ENCODE measurements at regions not wholly inside any gene's neighbourhood (a gene's known extent, or its start where the extent isn't known, plus 50 kb on each side); places are given as distances from the start of the nearest gene placed in this dataset.

DNA sequence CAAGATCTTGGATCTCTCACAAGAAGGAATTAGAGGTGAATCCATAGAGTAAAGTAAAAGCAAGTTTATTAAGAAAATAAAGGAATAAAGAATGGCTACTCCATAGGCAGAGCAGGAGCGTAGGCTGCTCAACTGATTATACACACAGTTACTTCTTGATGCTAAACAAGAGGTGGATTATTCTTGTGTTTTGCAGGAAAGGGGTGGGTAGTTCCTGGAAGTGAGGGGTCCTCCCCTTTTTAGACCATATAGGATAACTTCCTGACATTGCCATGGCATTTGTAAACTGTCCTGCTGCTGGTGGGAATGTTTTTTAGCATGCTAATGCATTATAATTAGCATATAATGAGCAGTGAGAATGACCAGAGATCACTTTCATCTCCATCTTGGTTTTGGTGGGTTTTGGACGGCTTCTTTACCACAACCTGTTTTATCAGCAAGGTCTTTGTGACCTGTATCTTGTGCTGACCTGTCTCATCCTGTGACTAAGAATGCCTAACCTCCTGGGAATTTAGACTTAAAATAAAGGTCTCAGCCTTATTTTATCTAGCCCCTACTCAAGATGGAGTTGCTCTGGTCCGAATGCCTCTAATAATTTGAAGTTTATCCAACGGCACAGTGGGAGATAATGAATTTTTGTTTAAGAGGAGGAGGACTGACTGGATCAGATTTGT is 165.7 kb upstream of the DMRT1 start:
- POLR2A ChIA-PET (ENCODE audit: unreplicated experiment) = no interaction called here
- Histone ChIP-seq H3F3A (ENCODE audit: low read length, unreplicated experiment) (no peaks in the 10 kb centered on the region), H3K9me2 (replicated peaks; ENCODE audit: low read length) (no peaks in the 10 kb centered on the region), H3K27me3 (ENCODE audit: low read length) (no peaks in the 10 kb centered on the region), H3K79me2 (ENCODE audit: low read length) (no peaks in the 10 kb centered on the region), H3K9ac (ENCODE audit: low read length) (no peak overlapping the region), H3K9me3 (ENCODE audit: low read length) (no peaks in the 10 kb centered on the region), H3K36me3 (ENCODE audit: low read depth, low read length) (no peaks in the 10 kb centered on the region; the same call in 1 of the 2 replicates), H4K20me1 (ENCODE audit: low read length) (no peaks in the 10 kb centered on the region), H2AFZ (ENCODE audit: low read length) (no peak overlapping the region), H3K4me2 (ENCODE audit: low read length) (no peak overlapping the region), H3K27ac (ENCODE audit: low read length) (0 out of 2 replicates have a peak overlapping the region, but pooled peaks have one; percentile 15), H3K4me3 (ENCODE audit: low read length) (no peak overlapping the region), H3K4me1 (ENCODE audit: insufficient read depth, low read length) (peaks cover 36% of the 10 kb centered on the region)
- CTCF ChIA-PET = no interaction called here
- DNase-seq = no peak
- intact Hi-C loops (cut with micrococcal nuclease) = no loop called here
- no TSS peak for BruUV-seq (replicated peaks)
- no peak for TF ChIP-seq EZH2phosphoT487 (IDR thresholded peaks at IDR 0.05; ENCODE audit: borderline replicate concordance, low read length)
- TF ChIP-seq EZH2 (IDR thresholded peaks at IDR 0.05; ENCODE audit: low read length, unreplicated experiment) = no peak
- TF ChIP-seq, protein P1, sequence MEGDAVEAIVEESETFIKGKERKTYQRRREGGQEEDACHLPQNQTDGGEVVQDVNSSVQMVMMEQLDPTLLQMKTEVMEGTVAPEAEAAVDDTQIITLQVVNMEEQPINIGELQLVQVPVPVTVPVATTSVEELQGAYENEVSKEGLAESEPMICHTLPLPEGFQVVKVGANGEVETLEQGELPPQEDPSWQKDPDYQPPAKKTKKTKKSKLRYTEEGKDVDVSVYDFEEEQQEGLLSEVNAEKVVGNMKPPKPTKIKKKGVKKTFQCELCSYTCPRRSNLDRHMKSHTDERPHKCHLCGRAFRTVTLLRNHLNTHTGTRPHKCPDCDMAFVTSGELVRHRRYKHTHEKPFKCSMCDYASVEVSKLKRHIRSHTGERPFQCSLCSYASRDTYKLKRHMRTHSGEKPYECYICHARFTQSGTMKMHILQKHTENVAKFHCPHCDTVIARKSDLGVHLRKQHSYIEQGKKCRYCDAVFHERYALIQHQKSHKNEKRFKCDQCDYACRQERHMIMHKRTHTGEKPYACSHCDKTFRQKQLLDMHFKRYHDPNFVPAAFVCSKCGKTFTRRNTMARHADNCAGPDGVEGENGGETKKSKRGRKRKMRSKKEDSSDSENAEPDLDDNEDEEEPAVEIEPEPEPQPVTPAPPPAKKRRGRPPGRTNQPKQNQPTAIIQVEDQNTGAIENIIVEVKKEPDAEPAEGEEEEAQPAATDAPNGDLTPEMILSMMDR (conservative IDR thresholded peaks at IDR 0.05; ENCODE audit: low read depth, low read length) = no peak
- no peak for ATAC-seq

- ATAC-seq (peak; percentile 37), DNase-seq (peak; percentile 71)
- no peaks in the 10 kb centered on the region for H3F3A ChIP-seq (ENCODE audit: low read length, unreplicated experiment)
- H3K4me3 ChIP-seq (ENCODE audit: low read length) = no peak overlapping the region
- peak overlapping the region; percentile 40; the same call in 1 of the 2 replicates for H3K4me2 ChIP-seq (ENCODE audit: low read length)
- peak overlapping the region; percentile 20 for H3K27ac ChIP-seq (ENCODE audit: low read length)
- peaks cover 36% of the 10 kb centered on the region for H3K4me1 ChIP-seq (ENCODE audit: insufficient read depth, low read length)
- TF ChIP-seq, protein P1 (conservative IDR thresholded peaks at IDR 0.05; ENCODE audit: low read depth, low read length) = no peak
- TF ChIP-seq EZH2phosphoT487 (IDR thresholded peaks at IDR 0.05; ENCODE audit: borderline replicate concordance, low read length) (no peak), EZH2 (IDR thresholded peaks at IDR 0.05; ENCODE audit: low read length, unreplicated experiment) (no peak)
- H2AFZ ChIP-seq (ENCODE audit: low read length) = no peak overlapping the region
- no peaks in the 10 kb centered on the region; the same call in 1 of the 2 replicates for H3K36me3 ChIP-seq (ENCODE audit: low read depth, low read length)
- H3K79me2 ChIP-seq (ENCODE audit: low read length) = no peaks in the 10 kb centered on the region
- no peaks in the 10 kb centered on the region for H3K9me2 ChIP-seq (replicated peaks; ENCODE audit: low read length)
- no peaks in the 10 kb centered on the region for H4K20me1 ChIP-seq (ENCODE audit: low read length)
- no peak overlapping the region for H3K9ac ChIP-seq (ENCODE audit: low read length)
- intact Hi-C loops (cut with micrococcal nuclease) = no loop called here
- POLR2A ChIA-PET (ENCODE audit: unreplicated experiment) = no interaction called here
- H3K9me3 ChIP-seq (ENCODE audit: low read length) = no peaks in the 10 kb centered on the region
- CTCF ChIA-PET = no interaction called here
- no TSS peak for BruUV-seq (replicated peaks)
- no peaks in the 10 kb centered on the region for H3K27me3 ChIP-seq (ENCODE audit: low read length)
Measured at GRCh38 chr9:676780-677438, 164.6 kb upstream of the DMRT1 start.
